Lower leg skin (tissue), 4 donors: ENCODE measurements at regions not wholly inside any gene's neighbourhood (a gene's known extent, or its start where the extent isn't known, plus 50 kb on each side); places are given as distances from the start of the nearest gene placed in this dataset.
"Not testable (repeated sequence)": the region's sequence is repeated elsewhere in the genome, so short reads cannot be mapped to it uniquely, and the experiment has no call there.

Experiments used
- DNase-seq, 2 donors: peaks; one replicate each; pipeline ENCODE4 v3.0.0-alpha.2; 2019; ENCODE audit warnings: low spot score in 2 of 2
- H3K4me3 ChIP-seq: fragments of 200-600 bp; sonication (generic); 2 replicates; pipeline ENCODE4 v1.5.1; 2017; ENCODE audit warnings: mild to moderate bottlenecking, low read depth; ENCODE audit not compliant: poor library complexity, severe bottlenecking
- CTCF ChIP-seq, 3 donors: fragments of 450-650 bp; IDR thresholded peaks; one replicate each; pipeline ENCODE4 v1.5.1; 2016; ENCODE audit warnings: antibody characterized with exemption in 3 of 3, mild to moderate bottlenecking in 3 of 3, moderate library complexity in 2 of 3
- POLR2A ChIP-seq, 2 donors: fragments of 450-650 bp; IDR thresholded peaks; one replicate each; pipeline ENCODE4 v1.6.1; 2016 to 2017; ENCODE audit warnings: antibody characterized with exemption in 2 of 2, mild to moderate bottlenecking in 1 of 2, moderate library complexity in 1 of 2
- WGBS, 2 donors: methylation state at CpG; one replicate each; pipeline ENCODE4 v1.1.5; 2018; 5-methylcytosine and 5-hydroxymethylcytosine counted together
- intact Hi-C: fragments of 100-400 bp; cut with DNase I; formaldehyde crosslinking; loops from one replicate; pipeline ENCODE4 v1.15.0; 2023; ENCODE audit warnings: low total_unique reads

GRCh38 chr6:122264557-122264956 is 134.9 kb upstream of the HSF2 start:
- no peak for DNase-seq
- H3K4me3 ChIP-seq: no peak overlapping the region
- WGBS, 2 donors: 52 to 59% methylated on average over 2 of the region's 2 CpGs
- TF ChIP-seq POLR2A (IDR thresholded peaks at IDR 0.05) (no peak), CTCF (IDR thresholded peaks at IDR 0.05) (no peak)
- intact Hi-C loops: no loop called here

GRCh38 chr6:122265755-122266154 is 133.7 kb upstream of the HSF2 start:
- WGBS, 2 donors: 75 to 86% methylated on average over 1 of the region's 1 CpG
- no peak for TF ChIP-seq POLR2A (IDR thresholded peaks at IDR 0.05)
- no peak for TF ChIP-seq CTCF (IDR thresholded peaks at IDR 0.05)
- no peak for DNase-seq
- intact Hi-C loops: no loop called here
- H3K4me3 ChIP-seq: no peak overlapping the region

- 91 to 93% methylated on average over 2 of the region's 2 CpGs for WGBS, 2 donors
- intact Hi-C loops: no loop called here
- no peak overlapping the region for H3K4me3 ChIP-seq
- no peak for TF ChIP-seq CTCF (IDR thresholded peaks at IDR 0.05)
- TF ChIP-seq POLR2A (IDR thresholded peaks at IDR 0.05): no peak
- no peak for DNase-seq
Observed at GRCh38 chr6:122268394-122268793, 131.1 kb upstream of the HSF2 start.

- H3K4me3 ChIP-seq: no peak overlapping the region
- intact Hi-C loops: no loop called here
- 55 to 65% methylated on average over 1 of the region's 1 CpG for WGBS, 2 donors
- TF ChIP-seq POLR2A (IDR thresholded peaks at IDR 0.05): no peak
- TF ChIP-seq CTCF (IDR thresholded peaks at IDR 0.05): no peak
- no peak for DNase-seq
Observed at GRCh38 chr6:122276637-122277036, 122.8 kb upstream of the HSF2 start.

GRCh38 chr6:122280105-122281021 is 119.1 kb upstream of the HSF2 start:
- H3K4me3 ChIP-seq, intact Hi-C loops, DNase-seq: not testable (repeated sequence)
- WGBS, 2 donors: 94 to 95% methylated on average over 45 of the region's 52 CpGs

- DNase-seq: no peak
- TF ChIP-seq POLR2A (IDR thresholded peaks at IDR 0.05) (no peak), CTCF (IDR thresholded peaks at IDR 0.05) (no peak)
- intact Hi-C loops: no loop called here
- no peak overlapping the region for H3K4me3 ChIP-seq
- WGBS, 2 donors: 87 to 88% methylated on average over 4 of the region's 4 CpGs
Observed at GRCh38 chr6:122283884-122284283, 115.6 kb upstream of the HSF2 start.
